GM12891 (cell line): ENCODE measurements at regions not wholly inside any gene's neighbourhood (a gene's known extent, or its start where the extent isn't known, plus 50 kb on each side); places are given as distances from the start of the nearest gene placed in this dataset.

ENCODE experiments used
- DNase-seq: peaks from one replicate; pipeline ENCODE4 v3.0.0; 2011; ENCODE audit warnings: low spot score; ENCODE audit not compliant: insufficient read length
- FAIRE-seq: peaks from 2 replicates; lab custom pipeline; 2011; peaks lifted over from hg19 to GRCh38; lab: Jason Lieb, UNC
- PAX5 ChIP-seq: IDR thresholded peaks from 2 replicates; pipeline ENCODE4 v1.6.1; 2011; ENCODE audit warnings: low read length, moderate library complexity, mild to moderate bottlenecking; ENCODE audit not compliant: insufficient read depth, severe bottlenecking
- POLR2A ChIP-seq: IDR thresholded peaks from 2 replicates; pipeline ENCODE4 v1.6.1; 2011; ENCODE audit warnings: low read depth, low read length, control low read depth
- POLR2AphosphoS5 ChIP-seq: IDR thresholded peaks from 2 replicates; pipeline ENCODE4 v1.6.1; 2011; ENCODE audit warnings: low read depth, low read length, control low read depth
- POU2F2 ChIP-seq: IDR thresholded peaks from 2 replicates; pipeline ENCODE4 v1.6.1; 2011; ENCODE audit warnings: low read depth, mild to moderate bottlenecking, control low read depth, low read length, moderate library complexity
- SPI1 ChIP-seq: IDR thresholded peaks from 2 replicates; pipeline ENCODE4 v1.6.1; 2011; ENCODE audit warnings: low read depth, low read length, control low read depth
- TAF1 ChIP-seq: IDR thresholded peaks from 2 replicates; pipeline ENCODE4 v1.6.1; 2011; ENCODE audit warnings: low read depth, low read length, control low read depth

GRCh38 chr2:58541511-58541910 lies 300.4 kb upstream of the FANCL start:
- DNase-seq: no peak
- no peak for FAIRE-seq
- TF ChIP-seq POU2F2: no peak
- TF ChIP-seq POLR2AphosphoS5: no peak
- TF ChIP-seq TAF1: no peak
- TF ChIP-seq SPI1: no peak
- no peak for TF ChIP-seq POLR2A
- TF ChIP-seq PAX5: no peak

- FAIRE-seq: no peak
- no peak for DNase-seq
- TF ChIP-seq SPI1: no peak
- TF ChIP-seq TAF1: no peak
- no peak for TF ChIP-seq POLR2A
- TF ChIP-seq PAX5: no peak
Observed at GRCh38 chr2:58540681-58541080, 299.6 kb upstream of the FANCL start.

- no peak for TF ChIP-seq SPI1
- no peak for TF ChIP-seq POU2F2
- no peak for TF ChIP-seq TAF1
- TF ChIP-seq POLR2AphosphoS5: no peak
- FAIRE-seq (no peak), DNase-seq (no peak)
Observed at GRCh38 chr2:58539973-58540372, 298.8 kb upstream of the FANCL start.

GRCh38 chr2:58535990-58536389 lies 294.9 kb upstream of the FANCL start:
- DNase-seq (no peak), FAIRE-seq (no peak)
- TF ChIP-seq POU2F2 (no peak), POLR2A (no peak), TAF1 (no peak), SPI1 (no peak), POLR2AphosphoS5 (no peak), PAX5 (no peak)

GRCh38 chr2:58535182-58535581 lies 294.1 kb upstream of the FANCL start:
- no peak for DNase-seq

GRCh38 chr2:58533376-58533775 lies 292.3 kb upstream of the FANCL start:
- FAIRE-seq (no peak), DNase-seq (no peak)
- TF ChIP-seq POU2F2 (no peak), POLR2AphosphoS5 (no peak), SPI1 (no peak), PAX5 (no peak), TAF1 (no peak), POLR2A (no peak)

More at GRCh38 chr2:58535182-58535581, 294.1 kb upstream of the FANCL start:
- FAIRE-seq: no peak
- TF ChIP-seq SPI1: no peak
- no peak for TF ChIP-seq POLR2AphosphoS5
- no peak for TF ChIP-seq PAX5
- no peak for TF ChIP-seq TAF1
- no peak for TF ChIP-seq POLR2A
- TF ChIP-seq POU2F2: no peak

GRCh38 chr2:58532641-58533040 lies 291.5 kb upstream of the FANCL start:
- TF ChIP-seq PAX5 (no peak), POU2F2 (no peak), POLR2AphosphoS5 (no peak), POLR2A (no peak), SPI1 (no peak), TAF1 (no peak)
- FAIRE-seq: no peak

GRCh38 chr2:58527647-58528046 lies 286.5 kb upstream of the FANCL start:
- no peak for FAIRE-seq

More at GRCh38 chr2:58532641-58533040, 291.5 kb upstream of the FANCL start:
- DNase-seq: no peak

GRCh38 chr2:58521803-58522554 lies 280.9 kb upstream of the FANCL start:
- TF ChIP-seq POLR2A (no peak), POLR2AphosphoS5 (no peak), POU2F2 (no peak), SPI1 (no peak), PAX5 (no peak), TAF1 (no peak)
- DNase-seq: no peak
- FAIRE-seq: no peak

More at GRCh38 chr2:58527647-58528046, 286.5 kb upstream of the FANCL start:
- no peak for DNase-seq
- TF ChIP-seq PAX5: no peak
- TF ChIP-seq POLR2AphosphoS5: no peak
- TF ChIP-seq POLR2A: no peak
- no peak for TF ChIP-seq TAF1
- no peak for TF ChIP-seq POU2F2
- TF ChIP-seq SPI1: no peak

- FAIRE-seq: no peak
- TF ChIP-seq POLR2A: no peak
- TF ChIP-seq PAX5: no peak
- TF ChIP-seq POU2F2: no peak
- no peak for TF ChIP-seq SPI1
- TF ChIP-seq TAF1: no peak
- TF ChIP-seq POLR2AphosphoS5: no peak
- no peak for DNase-seq
Observed at GRCh38 chr2:58520903-58521302, 279.8 kb upstream of the FANCL start.
